AG04449 (cell line): ENCODE measurements at regions not wholly inside any gene's neighbourhood (a gene's known extent, or its start where the extent isn't known, plus 50 kb on each side); places are given as distances from the start of the nearest gene placed in this dataset.

Experiments used
- CTCF ChIA-PET: fragments of 350-600 bp; formaldehyde crosslinking; extraction: SDS; loops from one replicate; lab custom pipeline; 2021; ENCODE audit warnings: antibody characterized with exemption; lab: Yijun Ruan, JAX
- POLR2A ChIA-PET: fragments of 400-600, 350-600 bp; formaldehyde crosslinking; extraction: SDS; loops from one replicate; lab custom pipeline; 2020; ENCODE audit warnings: antibody characterized with exemption, inconsistent platforms; lab: Yijun Ruan, JAX
- DNase-seq: peaks from one replicate; pipeline ENCODE4 v3.0.0-alpha.2; 2010; ENCODE audit warnings: low read depth, low spot score
- H3K4me3 ChIP-seq: 2 replicates; pipeline ENCODE4 v1.5.1; 2011; ENCODE audit warnings: low read depth, mild to moderate bottlenecking, control low read depth, low read length
- TF ChIP-seq, protein P1 (sequence below): IDR thresholded peaks from one replicate; pipeline ENCODE4 v1.5.1; 2011; ENCODE audit warnings: mild to moderate bottlenecking, moderate library complexity, low read length, control low read depth, inconsistent platforms; ENCODE audit not compliant: insufficient read depth; ENCODE audit errors: missing control alignments

GRCh38 chr1:71252900-71253299 is 172.1 kb upstream of the ZRANB2 start:
- DNase-seq = no peak
- CTCF ChIA-PET = no interaction called here
- H3K4me3 ChIP-seq = no peak overlapping the region
- TF ChIP-seq, protein P1, sequence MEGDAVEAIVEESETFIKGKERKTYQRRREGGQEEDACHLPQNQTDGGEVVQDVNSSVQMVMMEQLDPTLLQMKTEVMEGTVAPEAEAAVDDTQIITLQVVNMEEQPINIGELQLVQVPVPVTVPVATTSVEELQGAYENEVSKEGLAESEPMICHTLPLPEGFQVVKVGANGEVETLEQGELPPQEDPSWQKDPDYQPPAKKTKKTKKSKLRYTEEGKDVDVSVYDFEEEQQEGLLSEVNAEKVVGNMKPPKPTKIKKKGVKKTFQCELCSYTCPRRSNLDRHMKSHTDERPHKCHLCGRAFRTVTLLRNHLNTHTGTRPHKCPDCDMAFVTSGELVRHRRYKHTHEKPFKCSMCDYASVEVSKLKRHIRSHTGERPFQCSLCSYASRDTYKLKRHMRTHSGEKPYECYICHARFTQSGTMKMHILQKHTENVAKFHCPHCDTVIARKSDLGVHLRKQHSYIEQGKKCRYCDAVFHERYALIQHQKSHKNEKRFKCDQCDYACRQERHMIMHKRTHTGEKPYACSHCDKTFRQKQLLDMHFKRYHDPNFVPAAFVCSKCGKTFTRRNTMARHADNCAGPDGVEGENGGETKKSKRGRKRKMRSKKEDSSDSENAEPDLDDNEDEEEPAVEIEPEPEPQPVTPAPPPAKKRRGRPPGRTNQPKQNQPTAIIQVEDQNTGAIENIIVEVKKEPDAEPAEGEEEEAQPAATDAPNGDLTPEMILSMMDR = no peak
- POLR2A ChIA-PET = no interaction called here

DNA sequence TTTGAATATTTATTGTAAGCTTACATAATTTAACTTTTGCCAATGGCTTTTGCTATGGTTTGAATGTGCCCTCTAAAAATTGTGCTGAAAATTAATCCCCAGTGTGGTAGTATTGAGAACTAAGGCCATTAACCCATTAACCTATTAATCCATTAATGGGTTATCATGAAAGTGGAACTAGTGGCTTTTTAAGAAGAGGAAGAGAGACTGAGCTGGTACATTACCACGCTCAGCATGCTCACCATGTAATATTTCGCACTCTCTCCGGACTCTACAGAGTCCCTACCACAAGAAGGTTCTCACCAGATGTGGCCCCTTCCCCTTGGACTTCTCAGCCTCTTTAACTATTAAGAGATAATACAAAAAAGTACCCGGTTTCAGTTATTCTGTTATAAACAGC is 164.4 kb upstream of the ZRANB2 start:
- POLR2A ChIA-PET = no interaction called here
- H3K4me3 ChIP-seq = no peak overlapping the region
- TF ChIP-seq, protein P1 = no peak
- DNase-seq = no peak
- CTCF ChIA-PET = no interaction called here

- no peak overlapping the region for H3K4me3 ChIP-seq
- DNase-seq = no peak
- TF ChIP-seq, protein P1 = no peak
- POLR2A ChIA-PET = no interaction called here
- CTCF ChIA-PET = no interaction called here
Measured at GRCh38 chr1:71242239-71242638, 161.4 kb upstream of the ZRANB2 start.

- H3K4me3 ChIP-seq = no peak overlapping the region
- ChIA-PET POLR2A (no interaction called here), CTCF (no interaction called here)
- peak; percentile 4 for DNase-seq
- TF ChIP-seq, protein P1 = no peak
Measured at GRCh38 chr1:71240656-71241055, 159.8 kb upstream of the ZRANB2 start.

DNA sequence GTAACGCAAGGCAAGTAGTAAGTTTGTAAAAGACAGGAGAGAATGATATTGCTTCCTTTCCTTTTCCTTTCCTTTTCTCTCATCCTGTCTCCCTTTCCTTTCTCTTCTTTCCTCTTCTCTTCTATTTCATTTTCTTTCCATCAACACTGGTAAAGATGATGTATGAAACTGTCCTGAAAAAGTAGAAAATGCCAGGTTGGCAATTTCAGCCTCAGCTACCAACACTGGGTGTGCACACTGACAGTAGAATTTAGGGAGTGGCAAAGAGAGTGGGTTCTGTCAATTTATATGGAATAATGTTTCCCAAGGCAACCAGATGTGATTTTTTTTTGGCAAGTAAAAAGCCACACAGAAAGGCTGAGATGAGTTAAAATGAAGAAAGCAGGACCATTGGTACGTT is 155.7 kb upstream of the ZRANB2 start:
- ChIA-PET CTCF (interaction anchor here (1.1 kb wide), 1 partner anchor 26 kb away, joined by 4 read pairs; no protein-coding TSS in a partner anchor), POLR2A (no interaction called here)
- TF ChIP-seq, protein P1 = no peak
- H3K4me3 ChIP-seq = no peak overlapping the region
- no peak for DNase-seq

- ChIA-PET CTCF (no interaction called here), POLR2A (no interaction called here)
- H3K4me3 ChIP-seq = no peak overlapping the region
- TF ChIP-seq, protein P1 = no peak
- no peak for DNase-seq
Measured at GRCh38 chr1:71233645-71234044, 152.8 kb upstream of the ZRANB2 start.
